PC-9 (cell line): ENCODE measurements at regions not wholly inside any gene's neighbourhood (a gene's known extent, or its start where the extent isn't known, plus 50 kb on each side); places are given as distances from the start of the nearest gene placed in this dataset.

ENCODE experiments used
- EZH2 ChIP-seq: fragments of 200-600 bp; sonication (generic); IDR thresholded peaks from 2 replicates; pipeline ENCODE4 v1.8.0; 2017; ENCODE audit warnings: antibody characterized with exemption, low read depth
- TF ChIP-seq, protein P1 (sequence below): fragments of 200-600 bp; sonication (generic); conservative IDR thresholded peaks from 2 replicates; pipeline ENCODE4 v1.6.1; 2017; ENCODE audit warnings: mixed run types, antibody characterized with exemption, mild to moderate bottlenecking, moderate library complexity

DNA sequence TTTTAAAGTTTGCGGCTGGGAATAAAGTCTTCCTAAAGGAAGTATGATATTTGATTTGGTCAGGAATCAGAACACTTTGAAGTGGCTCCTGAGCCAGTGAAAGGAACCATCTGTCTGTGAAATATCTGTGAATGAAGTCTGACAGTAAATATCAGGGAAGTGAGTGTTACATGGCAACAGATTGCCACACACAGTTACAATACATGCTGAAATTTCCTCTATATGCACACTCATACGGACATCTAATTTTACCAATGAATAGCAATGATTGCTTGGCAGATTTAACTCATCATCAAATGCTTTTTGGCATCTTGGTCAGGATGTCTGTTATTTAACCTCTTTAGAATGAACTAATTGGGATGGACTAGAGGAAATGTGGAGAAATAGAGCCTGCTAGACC, 1023.8 kb downstream of the FAT4 start:
- no peak for TF ChIP-seq EZH2
- TF ChIP-seq, protein P1, sequence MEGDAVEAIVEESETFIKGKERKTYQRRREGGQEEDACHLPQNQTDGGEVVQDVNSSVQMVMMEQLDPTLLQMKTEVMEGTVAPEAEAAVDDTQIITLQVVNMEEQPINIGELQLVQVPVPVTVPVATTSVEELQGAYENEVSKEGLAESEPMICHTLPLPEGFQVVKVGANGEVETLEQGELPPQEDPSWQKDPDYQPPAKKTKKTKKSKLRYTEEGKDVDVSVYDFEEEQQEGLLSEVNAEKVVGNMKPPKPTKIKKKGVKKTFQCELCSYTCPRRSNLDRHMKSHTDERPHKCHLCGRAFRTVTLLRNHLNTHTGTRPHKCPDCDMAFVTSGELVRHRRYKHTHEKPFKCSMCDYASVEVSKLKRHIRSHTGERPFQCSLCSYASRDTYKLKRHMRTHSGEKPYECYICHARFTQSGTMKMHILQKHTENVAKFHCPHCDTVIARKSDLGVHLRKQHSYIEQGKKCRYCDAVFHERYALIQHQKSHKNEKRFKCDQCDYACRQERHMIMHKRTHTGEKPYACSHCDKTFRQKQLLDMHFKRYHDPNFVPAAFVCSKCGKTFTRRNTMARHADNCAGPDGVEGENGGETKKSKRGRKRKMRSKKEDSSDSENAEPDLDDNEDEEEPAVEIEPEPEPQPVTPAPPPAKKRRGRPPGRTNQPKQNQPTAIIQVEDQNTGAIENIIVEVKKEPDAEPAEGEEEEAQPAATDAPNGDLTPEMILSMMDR, result no peak
